K562 (cell line): ENCODE measurements at regions not wholly inside any gene's neighbourhood (a gene's known extent, or its start where the extent isn't known, plus 50 kb on each side); places are given as distances from the start of the nearest gene placed in this dataset.
A peak's percentile ranks its signal among the peaks of the same experiment; 100 is the strongest.

Experiments used
- ATAC-seq: fragments of 200-7000 bp; cut with Tn5 transposase; 3 replicates; pipeline ENCODE4 v1.9.1; 2020; ENCODE audit warnings: moderate library complexity
- BruUV-seq: library from RNA; stranded (reverse); fragments of 400-500 nt; replicated peaks from 2 replicates; lab custom pipeline; 2021; lab: Mats Ljungman, UMichigan
- CTCF ChIA-PET: fragments of 300-600 bp; formaldehyde crosslinking; extraction: SDS; loops from one replicate; lab custom pipeline; 2021; ENCODE audit warnings: low intra/inter-chr PET ratio; lab: Yijun Ruan, JAX
- POLR2A ChIA-PET: fragments of 300-600, 350-650 bp; sonication (Branson Sonifier 250); formaldehyde crosslinking; extraction: SDS; loops from one replicate; lab custom pipeline; 2021; ENCODE audit warnings: antibody characterized with exemption, inconsistent platforms; lab: Yijun Ruan, JAX
- DNase-seq, 4 experiments: peaks; one replicate each; pipeline versions ENCODE4 v3.0.0 to v3.0.0-alpha.2; 2011 to 2018; ENCODE audit warnings: low spot score in 3 of 4, mixed read lengths in 3 of 4; ENCODE audit errors: extremely low read depth in 1 of 4
- FAIRE-seq: peaks from 2 replicates; lab custom pipeline; 2011; peaks lifted over from hg19 to GRCh38; lab: Jason Lieb, UNC
- H2AFZ ChIP-seq: 2 replicates; pipeline ENCODE4 v1.6.0; 2011; ENCODE audit warnings: low read depth, low read length, control low read depth, inconsistent platforms
- H3K27ac ChIP-seq: fragments of 200-600 bp; 3 replicates; pipeline ENCODE4 v1.8.0; 2011; ENCODE audit warnings: low read depth, mild to moderate bottlenecking, control low read depth, inconsistent platforms, low read length, moderate library complexity, mixed read lengths; ENCODE audit errors: extremely low read depth
- H3K27me3 ChIP-seq, 2 experiments: fragments of 300-600 bp in 1 of 2; 2 replicates in 1 of 2; 3 replicates in 1 of 2; pipeline versions ENCODE4 v1.6.0 to v1.8.0; 2011; ENCODE audit warnings: inconsistent platforms in 2 of 2, low read length in 2 of 2, mild to moderate bottlenecking in 1 of 2, mixed read lengths in 1 of 2, moderate library complexity in 1 of 2; ENCODE audit not compliant: control insufficient read depth in 2 of 2, insufficient read depth in 2 of 2
- H3K36me3 ChIP-seq: fragments of 300-600 bp; 3 replicates; pipeline ENCODE4 v1.8.0; 2011; ENCODE audit warnings: mild to moderate bottlenecking, low read length, inconsistent platforms; ENCODE audit not compliant: control insufficient read depth, insufficient read depth
- H3K4me1 ChIP-seq, 2 experiments: fragments of 200-600 bp in 1 of 2; replicated peaks in 1 of 2; 2 replicates in 1 of 2; 3 replicates in 1 of 2; pipeline versions ENCODE4 v1.5.1 to v1.8.0; 2011; ENCODE audit warnings: inconsistent platforms in 2 of 2, low read length in 2 of 2, mild to moderate bottlenecking in 1 of 2, mixed read lengths in 1 of 2, moderate library complexity in 1 of 2; ENCODE audit not compliant: control insufficient read depth in 2 of 2, insufficient read depth in 2 of 2
- H3K4me2 ChIP-seq: 2 replicates; pipeline ENCODE4 v1.6.1; 2011; ENCODE audit warnings: low read length, control low read depth, inconsistent platforms, mixed read lengths; ENCODE audit not compliant: insufficient read depth
- H3K4me3 ChIP-seq: fragments of 200-600 bp; sonication (generic), shearing (Covaris generic); 2 replicates; pipeline ENCODE4 v1.5.1; 2016; ENCODE audit warnings: control low read depth, inconsistent platforms
- H3K79me2 ChIP-seq: fragments of 200-600 bp; 3 replicates; pipeline ENCODE4 v1.8.0; 2011; ENCODE audit warnings: low read length, inconsistent platforms; ENCODE audit not compliant: control insufficient read depth, insufficient read depth
- H3K9ac ChIP-seq, 2 experiments: 2 replicates each; pipeline versions ENCODE4 v1.6.0 to v1.6.1; 2011; ENCODE audit warnings: low read depth in 2 of 2, low read length in 2 of 2, control low read depth in 1 of 2, inconsistent platforms in 1 of 2, mild to moderate bottlenecking in 1 of 2, mixed read lengths in 1 of 2; ENCODE audit not compliant: insufficient read depth in 1 of 2
- H3K9me1 ChIP-seq: one replicate; pipeline ENCODE4 v1.6.0; 2011; ENCODE audit warnings: inconsistent platforms, mild to moderate bottlenecking, low read length, moderate library complexity; ENCODE audit not compliant: control insufficient read depth, insufficient read depth
- H3K9me3 ChIP-seq: replicated peaks from 2 replicates; pipeline ENCODE4 v1.5.1; 2011; ENCODE audit warnings: low read depth, low read length, inconsistent platforms; ENCODE audit not compliant: control insufficient read depth, insufficient read depth
- H4K20me1 ChIP-seq: replicated peaks from 2 replicates; pipeline ENCODE4 v1.6.1; 2011; ENCODE audit warnings: low read length, inconsistent platforms, mixed read lengths; ENCODE audit not compliant: control insufficient read depth, insufficient read depth
- ESRRB ChIP-seq: fragments of 250-450 bp; sonication (Bioruptor Pico); IDR thresholded peaks from 2 replicates; pipeline ENCODE4 v1.5.0; 2020; ENCODE audit warnings: mild to moderate bottlenecking, moderate library complexity, borderline replicate concordance
- GABPA ChIP-seq: fragments of 200-800 bp; sonication (Bioruptor generic); conservative IDR thresholded peaks from 2 replicates; pipeline ENCODE4 v1.6.1; 2016; ENCODE audit warnings: low read depth, missing genetic modification characterization, missing compliant biosample characterization
- HDAC8 ChIP-seq: fragments of 450-650 bp; IDR thresholded peaks from 2 replicates; pipeline ENCODE4 v1.6.1; 2016; ENCODE audit warnings: mild to moderate bottlenecking, missing genetic modification characterization, moderate library complexity, missing compliant biosample characterization
- KDM1A ChIP-seq, 2 experiments: fragments of 450-650 bp; IDR thresholded peaks; 2 replicates each; pipeline ENCODE4 v1.6.1; 2016; ENCODE audit warnings: mild to moderate bottlenecking in 2 of 2
- MIER1 ChIP-seq: fragments of 450-650 bp; IDR thresholded peaks from 2 replicates; pipeline ENCODE4 v1.6.1; 2016; ENCODE audit warnings: antibody characterized with exemption, mild to moderate bottlenecking, low read depth
- NFIC ChIP-seq: fragments of 450-650 bp; IDR thresholded peaks from 2 replicates; pipeline ENCODE4 v1.6.1; 2017; ENCODE audit warnings: mild to moderate bottlenecking, inconsistent platforms
- RBM14 ChIP-seq: fragments of 200-400 bp; formaldehyde crosslinking; IDR thresholded peaks from 2 replicates; pipeline ENCODE4 v1.6.1; 2018; ENCODE audit warnings: low read depth, mild to moderate bottlenecking, low read length, moderate library complexity, borderline replicate concordance; ENCODE audit not compliant: insufficient read depth
- SAFB2 ChIP-seq: fragments of 200-400 bp; formaldehyde crosslinking; IDR thresholded peaks from 2 replicates; pipeline ENCODE4 v1.6.1; 2018; ENCODE audit warnings: borderline replicate concordance, low read length, low read depth, moderate library complexity; ENCODE audit not compliant: severe bottlenecking
- SRSF9 ChIP-seq: fragments of 200-400 bp; formaldehyde crosslinking; IDR thresholded peaks from 2 replicates; pipeline ENCODE4 v1.6.1; 2017; ENCODE audit warnings: low read depth, low read length, borderline replicate concordance
- TAF1 ChIP-seq: IDR thresholded peaks from 2 replicates; pipeline ENCODE4 v1.6.1; 2011; ENCODE audit warnings: mild to moderate bottlenecking, low read length, moderate library complexity; ENCODE audit not compliant: insufficient read depth, control insufficient read depth, severe bottlenecking; ENCODE audit errors: extremely low read depth
- TARDBP ChIP-seq: fragments of 450-650 bp; IDR thresholded peaks from 2 replicates; pipeline ENCODE4 v1.6.1; 2016
- XRCC3 ChIP-seq: fragments of 450-650 bp; IDR thresholded peaks from 2 replicates; pipeline ENCODE4 v1.6.1; 2017; ENCODE audit warnings: mild to moderate bottlenecking, moderate library complexity
- ZNF143 ChIP-seq: sonication (generic); formaldehyde crosslinking; IDR thresholded peaks from 2 replicates; pipeline ENCODE4 v1.9.0; 2022; ENCODE audit warnings: mild to moderate bottlenecking, missing genetic modification reagents
- ZNF174 ChIP-seq: fragments of 250-450 bp; sonication (Bioruptor Pico); IDR thresholded peaks from 2 replicates; pipeline ENCODE4 v1.4.0; 2020; ENCODE audit warnings: mild to moderate bottlenecking
- ZNF561 ChIP-seq: fragments of 450-650 bp; formaldehyde crosslinking; conservative IDR thresholded peaks from 2 replicates; pipeline ENCODE4 v1.4.0; 2020; ENCODE audit warnings: mild to moderate bottlenecking, moderate library complexity
- ZNF695 ChIP-seq: fragments of 450-650 bp; formaldehyde crosslinking; IDR thresholded peaks from 2 replicates; pipeline ENCODE4 v1.4.0; 2020; ENCODE audit warnings: mild to moderate bottlenecking, moderate library complexity
- WGBS: fragments of 100-300 bp; shearing (Covaris generic); methylation state at CpG from one replicate; pipeline ENCODE4 v1.1.6; 2016; ENCODE audit warnings: low coverage, mixed read lengths; ENCODE audit not compliant: insufficient coverage; ENCODE audit errors: missing lambda C conversion rate; 5-methylcytosine and 5-hydroxymethylcytosine counted together
- in situ Hi-C: fragments of 300-500 bp; cut with MboI; formaldehyde crosslinking; loops from 4 replicates; pipeline ENCODE4 v1.15.0; 2018; ENCODE audit warnings: inconsistent platforms, mixed read lengths
- intact Hi-C: fragments of 100-400 bp; cut with micrococcal nuclease; formaldehyde crosslinking; loops from 2 replicates; pipeline ENCODE4 v1.14.2; 2022
- TF ChIP-seq, protein P1 (sequence below): fragments of 450-650 bp; IDR thresholded peaks from 2 replicates; pipeline ENCODE4 v1.6.1; 2016
- TF ChIP-seq, protein P2 (sequence below): sonication (generic); formaldehyde crosslinking; IDR thresholded peaks from 2 replicates; pipeline ENCODE4 v1.8.0; 2022; ENCODE audit warnings: mild to moderate bottlenecking, low read depth, missing genetic modification reagents
- TF ChIP-seq, protein P3 (sequence below): fragments of 150-350 bp; IDR thresholded peaks from 2 replicates; pipeline ENCODE4 v1.6.1; 2014; ENCODE audit warnings: low read depth, mild to moderate bottlenecking, low read length, borderline replicate concordance

DNA sequence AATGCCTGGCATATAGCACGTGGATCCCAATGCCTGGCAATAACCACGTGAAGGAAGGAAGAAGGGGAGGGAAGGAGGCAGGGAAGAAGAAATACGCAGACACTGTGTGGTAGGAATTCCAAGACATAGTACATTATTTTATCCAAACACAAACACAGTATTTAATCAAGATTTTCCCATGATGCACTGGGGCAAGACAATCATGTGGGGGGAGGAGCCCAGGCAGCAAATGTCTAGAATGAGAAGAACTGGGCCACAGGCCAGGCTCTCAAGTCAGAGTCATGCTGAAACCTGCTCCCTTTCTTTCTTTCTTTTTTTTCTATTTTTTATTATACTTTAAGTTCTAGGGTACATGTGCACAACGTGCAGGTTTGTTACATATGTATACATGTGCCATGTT lies 717.9 kb downstream of the UQCRFS1 start:
- BruUV-seq, result no TSS peak
- Histone ChIP-seq H3K79me2 (peaks cover 91% of the 10 kb centered on the region), H3K36me3 (peaks cover 59% of the 10 kb centered on the region), H3K9me3 (no peaks in the 10 kb centered on the region), H3K4me2 (no peak overlapping the region; the same call in 1 of the 2 replicates), H3K4me3 (no peak overlapping the region), H2AFZ (no peak overlapping the region), H3K9ac (no peak overlapping the region), H3K27me3 (no peaks in the 10 kb centered on the region), H3K9me1 (peaks cover 6% of the 10 kb centered on the region), H3K4me1 (peaks cover 4 to 36% of the 10 kb centered on the region in 2 experiments; a peak in 3 of 5 replicates), H4K20me1 (peaks cover 72% of the 10 kb centered on the region), H3K27ac (no peak overlapping the region)
- ChIA-PET CTCF (no interaction called here), POLR2A (interaction anchor here (0.8 kb wide), 1 partner anchor 15 kb away, joined by 3 read pairs; no protein-coding TSS in a partner anchor)
- WGBS, result 39% methylated on average over 3 of the region's 4 CpGs
- DNase-seq (peak; percentile 29 to 63 (median 48)), ATAC-seq (peak; percentile 59), FAIRE-seq (no peak)
- in situ Hi-C loops, result no loop called here
- intact Hi-C loops, result no loop called here
- TF ChIP-seq HDAC8 (tag) (no peak), TARDBP (no peak), XRCC3 (no peak), SAFB2 (no peak), NFIC (0 out of 2 replicates have a peak, but pooled peaks have one; percentile 8), SRSF9 (no peak), GABPA (no peak), ZNF561 (no peak), ZNF143 (CRISPR knock-in tag) (peak; percentile 71), MIER1 (no peak), RBM14 (no peak), ZNF174 (CRISPR knock-in tag) (no peak), TAF1 (no peak), ESRRB (CRISPR knock-in tag) (no peak), KDM1A (IDR thresholded peaks at IDR 0.05) (peak in 1 of 2 experiments; percentile 24; a peak in 1 of 4 replicates), ZNF695 (CRISPR knock-in tag) (no peak)
- TF ChIP-seq, protein P1, sequence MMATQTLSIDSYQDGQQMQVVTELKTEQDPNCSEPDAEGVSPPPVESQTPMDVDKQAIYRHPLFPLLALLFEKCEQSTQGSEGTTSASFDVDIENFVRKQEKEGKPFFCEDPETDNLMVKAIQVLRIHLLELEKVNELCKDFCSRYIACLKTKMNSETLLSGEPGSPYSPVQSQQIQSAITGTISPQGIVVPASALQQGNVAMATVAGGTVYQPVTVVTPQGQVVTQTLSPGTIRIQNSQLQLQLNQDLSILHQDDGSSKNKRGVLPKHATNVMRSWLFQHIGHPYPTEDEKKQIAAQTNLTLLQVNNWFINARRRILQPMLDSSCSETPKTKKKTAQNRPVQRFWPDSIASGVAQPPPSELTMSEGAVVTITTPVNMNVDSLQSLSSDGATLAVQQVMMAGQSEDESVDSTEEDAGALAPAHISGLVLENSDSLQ, result no peak
- TF ChIP-seq, protein P2, sequence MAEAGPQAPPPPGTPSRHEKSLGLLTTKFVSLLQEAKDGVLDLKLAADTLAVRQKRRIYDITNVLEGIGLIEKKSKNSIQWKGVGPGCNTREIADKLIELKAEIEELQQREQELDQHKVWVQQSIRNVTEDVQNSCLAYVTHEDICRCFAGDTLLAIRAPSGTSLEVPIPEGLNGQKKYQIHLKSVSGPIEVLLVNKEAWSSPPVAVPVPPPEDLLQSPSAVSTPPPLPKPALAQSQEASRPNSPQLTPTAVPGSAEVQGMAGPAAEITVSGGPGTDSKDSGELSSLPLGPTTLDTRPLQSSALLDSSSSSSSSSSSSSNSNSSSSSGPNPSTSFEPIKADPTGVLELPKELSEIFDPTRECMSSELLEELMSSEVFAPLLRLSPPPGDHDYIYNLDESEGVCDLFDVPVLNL (CRISPR knock-in tag), result no peak
- TF ChIP-seq, protein P3, sequence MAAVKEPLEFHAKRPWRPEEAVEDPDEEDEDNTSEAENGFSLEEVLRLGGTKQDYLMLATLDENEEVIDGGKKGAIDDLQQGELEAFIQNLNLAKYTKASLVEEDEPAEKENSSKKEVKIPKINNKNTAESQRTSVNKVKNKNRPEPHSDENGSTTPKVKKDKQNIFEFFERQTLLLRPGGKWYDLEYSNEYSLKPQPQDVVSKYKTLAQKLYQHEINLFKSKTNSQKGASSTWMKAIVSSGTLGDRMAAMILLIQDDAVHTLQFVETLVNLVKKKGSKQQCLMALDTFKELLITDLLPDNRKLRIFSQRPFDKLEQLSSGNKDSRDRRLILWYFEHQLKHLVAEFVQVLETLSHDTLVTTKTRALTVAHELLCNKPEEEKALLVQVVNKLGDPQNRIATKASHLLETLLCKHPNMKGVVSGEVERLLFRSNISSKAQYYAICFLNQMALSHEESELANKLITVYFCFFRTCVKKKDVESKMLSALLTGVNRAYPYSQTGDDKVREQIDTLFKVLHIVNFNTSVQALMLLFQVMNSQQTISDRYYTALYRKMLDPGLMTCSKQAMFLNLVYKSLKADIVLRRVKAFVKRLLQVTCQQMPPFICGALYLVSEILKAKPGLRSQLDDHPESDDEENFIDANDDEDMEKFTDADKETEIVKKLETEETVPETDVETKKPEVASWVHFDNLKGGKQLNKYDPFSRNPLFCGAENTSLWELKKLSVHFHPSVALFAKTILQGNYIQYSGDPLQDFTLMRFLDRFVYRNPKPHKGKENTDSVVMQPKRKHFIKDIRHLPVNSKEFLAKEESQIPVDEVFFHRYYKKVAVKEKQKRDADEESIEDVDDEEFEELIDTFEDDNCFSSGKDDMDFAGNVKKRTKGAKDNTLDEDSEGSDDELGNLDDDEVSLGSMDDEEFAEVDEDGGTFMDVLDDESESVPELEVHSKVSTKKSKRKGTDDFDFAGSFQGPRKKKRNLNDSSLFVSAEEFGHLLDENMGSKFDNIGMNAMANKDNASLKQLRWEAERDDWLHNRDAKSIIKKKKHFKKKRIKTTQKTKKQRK, result no peak
